ENCODE measurements at regions not wholly inside any gene's neighbourhood (a gene's known extent, or its start where the extent isn't known, plus 50 kb on each side); places are given as distances from the start of the nearest gene placed in this dataset.

DNA sequence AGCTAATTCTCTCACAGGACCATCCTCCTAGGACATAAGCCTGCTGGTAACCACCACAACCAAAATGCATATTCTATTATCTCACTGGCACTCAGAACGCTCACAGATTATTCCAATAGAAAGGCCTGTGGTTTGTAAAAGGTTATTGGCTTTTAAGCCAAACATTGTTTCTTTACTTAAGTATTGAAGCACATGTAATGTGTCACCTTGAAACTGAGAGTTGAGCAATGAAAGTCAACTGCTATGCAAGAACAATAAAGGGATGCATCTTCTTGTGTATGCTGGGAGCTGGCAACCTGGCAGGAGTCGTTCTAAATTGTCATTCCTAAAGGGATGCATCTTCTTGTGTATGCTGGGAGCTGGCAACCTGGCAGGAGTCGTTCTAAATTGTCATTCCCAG, 298.6 kb upstream of the DNAJC19 start:
- ATAC-seq (ENCODE audit: insufficient read depth, low FRiP score) (no peak), DNase-seq (no peak)
- Histone ChIP-seq H3K9me3 (ENCODE audit: control insufficient read depth in 4 of 4, insufficient read depth in 3 of 4, low read length in 3 of 4) (no peaks in the 10 kb centered on the region), H3K27me3 (ENCODE audit: control insufficient read depth in 3 of 3, insufficient read depth in 3 of 3, low read length in 2 of 3) (no peaks in the 10 kb centered on the region), H3K4me3 (no peak overlapping the region), H3K27ac (ENCODE audit: low read depth in 1 of 2, low read length in 1 of 2) (no peak overlapping the region), H3K9ac (ENCODE audit: insufficient read depth in 1 of 2, low read length in 2 of 2) (no peak overlapping the region), H3K36me3 (ENCODE audit: control insufficient read depth in 4 of 4, insufficient read depth in 4 of 4, low read length in 4 of 4) (no peaks in the 10 kb centered on the region), H3K4me1 (ENCODE audit: control insufficient read depth in 5 of 5, insufficient read depth in 5 of 5, low read length in 5 of 5) (no peaks in the 10 kb centered on the region)
- TF ChIP-seq, protein P1, sequence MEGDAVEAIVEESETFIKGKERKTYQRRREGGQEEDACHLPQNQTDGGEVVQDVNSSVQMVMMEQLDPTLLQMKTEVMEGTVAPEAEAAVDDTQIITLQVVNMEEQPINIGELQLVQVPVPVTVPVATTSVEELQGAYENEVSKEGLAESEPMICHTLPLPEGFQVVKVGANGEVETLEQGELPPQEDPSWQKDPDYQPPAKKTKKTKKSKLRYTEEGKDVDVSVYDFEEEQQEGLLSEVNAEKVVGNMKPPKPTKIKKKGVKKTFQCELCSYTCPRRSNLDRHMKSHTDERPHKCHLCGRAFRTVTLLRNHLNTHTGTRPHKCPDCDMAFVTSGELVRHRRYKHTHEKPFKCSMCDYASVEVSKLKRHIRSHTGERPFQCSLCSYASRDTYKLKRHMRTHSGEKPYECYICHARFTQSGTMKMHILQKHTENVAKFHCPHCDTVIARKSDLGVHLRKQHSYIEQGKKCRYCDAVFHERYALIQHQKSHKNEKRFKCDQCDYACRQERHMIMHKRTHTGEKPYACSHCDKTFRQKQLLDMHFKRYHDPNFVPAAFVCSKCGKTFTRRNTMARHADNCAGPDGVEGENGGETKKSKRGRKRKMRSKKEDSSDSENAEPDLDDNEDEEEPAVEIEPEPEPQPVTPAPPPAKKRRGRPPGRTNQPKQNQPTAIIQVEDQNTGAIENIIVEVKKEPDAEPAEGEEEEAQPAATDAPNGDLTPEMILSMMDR (IDR thresholded peaks at IDR 0.05; ENCODE audit: control extremely low read depth, extremely low read depth) = no peak
- WGBS, 2 donors = 51 to 66% methylated on average over 3 of the region's 3 CpGs

DNA sequence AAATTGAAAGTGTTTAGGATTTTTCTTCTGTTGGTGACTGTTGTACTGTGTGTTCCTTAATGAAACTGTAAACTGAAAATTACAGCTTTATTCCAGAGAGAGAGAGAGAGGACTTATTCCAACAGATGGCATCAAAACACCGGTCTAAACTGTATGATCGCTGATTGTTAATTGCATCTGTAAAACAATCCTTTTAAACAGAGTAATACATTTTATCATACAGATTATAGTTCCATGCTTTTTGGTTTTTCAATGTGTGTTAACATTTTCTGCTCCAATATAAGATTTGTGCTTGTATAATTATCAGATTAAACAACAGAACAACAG, 289.7 kb upstream of the DNAJC19 start:
- 85 to 92% methylated on average over 2 of the region's 2 CpGs for WGBS, 2 donors
- no peak overlapping the region for H3K27ac ChIP-seq (ENCODE audit: low read depth in 1 of 2, low read length in 1 of 2)
- H3K9ac ChIP-seq (ENCODE audit: insufficient read depth in 1 of 2, low read length in 2 of 2) = no peak overlapping the region
- TF ChIP-seq, protein P1 (IDR thresholded peaks at IDR 0.05; ENCODE audit: control extremely low read depth, extremely low read depth) = no peak
- peak in 1 of 3 donors; percentile 0 for DNase-seq
- H3K9me3 ChIP-seq (ENCODE audit: control insufficient read depth in 4 of 4, insufficient read depth in 3 of 4, low read length in 3 of 4) = no peaks in the 10 kb centered on the region
- H3K36me3 ChIP-seq (ENCODE audit: control insufficient read depth in 4 of 4, insufficient read depth in 4 of 4, low read length in 4 of 4) = no peaks in the 10 kb centered on the region
- H3K4me3 ChIP-seq = no peak overlapping the region
- no peaks in the 10 kb centered on the region for H3K27me3 ChIP-seq (ENCODE audit: control insufficient read depth in 3 of 3, insufficient read depth in 3 of 3, low read length in 2 of 3)
- no peak for ATAC-seq (ENCODE audit: insufficient read depth, low FRiP score)
- no peaks in the 10 kb centered on the region for H3K4me1 ChIP-seq (ENCODE audit: control insufficient read depth in 5 of 5, insufficient read depth in 5 of 5, low read length in 5 of 5)

DNA sequence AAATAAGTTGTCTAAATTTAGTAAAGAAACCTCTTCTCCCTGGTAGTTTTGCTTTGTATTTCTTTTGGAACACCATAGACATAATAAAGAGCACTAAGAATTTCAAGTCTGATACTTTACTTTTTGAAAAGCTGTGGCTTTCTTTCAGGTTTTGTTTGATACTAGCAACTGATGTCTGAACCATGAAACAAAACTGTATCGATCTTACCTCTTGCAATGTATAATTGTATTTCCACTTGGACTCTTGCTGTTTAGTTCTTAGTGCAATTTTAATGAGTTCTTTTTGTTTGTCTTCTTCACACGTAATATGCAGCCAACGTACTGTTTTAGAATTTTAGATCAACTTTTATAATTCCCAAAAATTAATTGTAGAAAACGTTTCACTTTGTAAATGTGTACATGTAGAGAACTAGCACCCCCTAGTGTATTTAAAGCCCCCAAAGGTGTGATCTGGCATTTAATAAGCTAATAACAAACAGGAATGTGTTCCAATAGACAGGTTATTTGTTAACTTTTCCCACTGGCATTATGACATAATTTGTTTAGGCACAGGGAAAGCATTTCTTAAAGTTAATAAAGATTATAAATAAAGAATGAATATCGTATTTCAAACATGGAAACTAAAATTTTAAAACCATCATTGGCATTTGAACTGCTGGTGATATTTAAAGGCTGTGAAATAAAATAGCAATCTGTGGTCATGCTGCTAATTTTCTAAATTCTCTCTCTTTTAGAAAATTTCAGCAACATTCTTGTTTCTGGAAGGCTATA, 289.1 kb upstream of the DNAJC19 start:
- H3K4me3 ChIP-seq = no peak overlapping the region
- H3K9ac ChIP-seq (ENCODE audit: insufficient read depth in 1 of 2, low read length in 2 of 2) = no peak overlapping the region
- DNase-seq = peak in 1 of 3 donors; percentile 4
- ATAC-seq (ENCODE audit: insufficient read depth, low FRiP score) = no peak
- TF ChIP-seq, protein P1 (IDR thresholded peaks at IDR 0.05; ENCODE audit: control extremely low read depth, extremely low read depth) = no peak
- H3K36me3 ChIP-seq (ENCODE audit: control insufficient read depth in 4 of 4, insufficient read depth in 4 of 4, low read length in 4 of 4) = no peaks in the 10 kb centered on the region
- 49 to 62% methylated on average over 5 of the region's 5 CpGs for WGBS, 2 donors
- H3K4me1 ChIP-seq (ENCODE audit: control insufficient read depth in 5 of 5, insufficient read depth in 5 of 5, low read length in 5 of 5) = no peaks in the 10 kb centered on the region
- no peaks in the 10 kb centered on the region for H3K27me3 ChIP-seq (ENCODE audit: control insufficient read depth in 3 of 3, insufficient read depth in 3 of 3, low read length in 2 of 3)
- no peak overlapping the region for H3K27ac ChIP-seq (ENCODE audit: low read depth in 1 of 2, low read length in 1 of 2)
- H3K9me3 ChIP-seq (ENCODE audit: control insufficient read depth in 4 of 4, insufficient read depth in 3 of 4, low read length in 3 of 4) = no peaks in the 10 kb centered on the region

Data from lung (tissue), 11 donors.